ENCODE measurements at regions not wholly inside any gene's neighbourhood (a gene's known extent, or its start where the extent isn't known, plus 50 kb on each side); places are given as distances from the start of the nearest gene placed in this dataset.

DNA sequence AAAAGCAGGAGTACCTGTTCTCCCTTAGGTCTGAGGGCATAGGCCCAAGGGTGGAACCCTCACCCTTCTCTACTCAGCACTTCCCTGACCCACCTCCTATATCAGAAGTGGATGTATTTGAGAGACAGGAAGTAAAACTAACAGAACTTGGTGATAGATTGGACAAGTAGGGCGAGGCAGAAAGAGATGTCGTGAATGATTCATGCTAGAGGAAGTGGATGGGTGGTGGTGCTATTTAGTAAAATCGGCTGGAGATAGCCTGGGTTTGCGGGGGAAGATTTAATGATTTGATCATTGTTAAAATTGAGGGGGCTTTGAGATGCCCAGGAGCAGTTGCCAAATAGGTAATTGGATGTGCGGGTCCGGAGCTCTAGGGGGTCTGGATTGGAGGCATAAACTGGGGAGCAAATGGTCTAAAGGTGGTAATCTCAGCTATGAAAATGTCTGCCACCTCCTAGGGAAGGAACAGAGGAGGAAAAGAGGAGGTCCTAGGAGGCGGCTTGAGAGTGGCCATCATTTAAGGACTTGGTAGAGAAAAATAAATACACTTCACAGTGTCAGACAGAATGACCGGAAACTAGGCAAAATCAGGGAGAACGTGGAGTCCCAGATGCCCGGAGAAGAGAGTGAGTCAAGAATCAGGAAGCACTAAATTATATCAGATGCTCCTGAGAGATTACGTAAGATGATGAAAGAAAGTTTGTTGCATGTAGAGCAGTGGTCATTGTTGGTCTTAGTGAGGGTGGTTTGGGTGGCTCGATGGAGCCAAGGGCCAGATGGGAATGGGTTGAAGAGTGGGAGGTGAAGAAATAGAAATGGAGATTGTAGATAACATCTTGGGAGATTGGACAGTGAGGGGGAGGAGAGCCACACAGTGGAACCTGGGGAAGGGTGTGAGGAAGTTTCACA, 142.0 kb downstream of the CEP57L1 start:
- Mint-ChIP-seq H3K9me3 (ENCODE audit: unreplicated experiment) (no peaks in the 10 kb centered on the region), H3K4me1 (ENCODE audit: insufficient read depth, unreplicated experiment) (peaks cover 8% of the 10 kb centered on the region), H3K27ac (ENCODE audit: low read depth, unreplicated experiment) (no peak overlapping the region), H3K36me3 (ENCODE audit: insufficient read depth, unreplicated experiment) (no peaks in the 10 kb centered on the region), H3K27me3 (ENCODE audit: insufficient read depth, unreplicated experiment) (no peaks in the 10 kb centered on the region), H3K4me3 (ENCODE audit: unreplicated experiment) (no peak overlapping the region)
- BruUV-seq (replicated peaks), result TSS peak; percentile 43
- DNase-seq (ENCODE audit: unreplicated experiment), result peak; percentile 30
- ChIA-PET POLR2A (interaction anchor here (0.6 kb wide), 1 partner anchor 76 kb away, joined by 3 read pairs; no protein-coding TSS in a partner anchor), CTCF (interaction anchor here (0.7 to 1.1 kb wide), 2 partner anchors 12 to 56 kb away, joined by 3 read pairs; no protein-coding TSS in a partner anchor)
- intact Hi-C loops (cut with micrococcal nuclease), result no loop called here
- TF ChIP-seq, protein P1, sequence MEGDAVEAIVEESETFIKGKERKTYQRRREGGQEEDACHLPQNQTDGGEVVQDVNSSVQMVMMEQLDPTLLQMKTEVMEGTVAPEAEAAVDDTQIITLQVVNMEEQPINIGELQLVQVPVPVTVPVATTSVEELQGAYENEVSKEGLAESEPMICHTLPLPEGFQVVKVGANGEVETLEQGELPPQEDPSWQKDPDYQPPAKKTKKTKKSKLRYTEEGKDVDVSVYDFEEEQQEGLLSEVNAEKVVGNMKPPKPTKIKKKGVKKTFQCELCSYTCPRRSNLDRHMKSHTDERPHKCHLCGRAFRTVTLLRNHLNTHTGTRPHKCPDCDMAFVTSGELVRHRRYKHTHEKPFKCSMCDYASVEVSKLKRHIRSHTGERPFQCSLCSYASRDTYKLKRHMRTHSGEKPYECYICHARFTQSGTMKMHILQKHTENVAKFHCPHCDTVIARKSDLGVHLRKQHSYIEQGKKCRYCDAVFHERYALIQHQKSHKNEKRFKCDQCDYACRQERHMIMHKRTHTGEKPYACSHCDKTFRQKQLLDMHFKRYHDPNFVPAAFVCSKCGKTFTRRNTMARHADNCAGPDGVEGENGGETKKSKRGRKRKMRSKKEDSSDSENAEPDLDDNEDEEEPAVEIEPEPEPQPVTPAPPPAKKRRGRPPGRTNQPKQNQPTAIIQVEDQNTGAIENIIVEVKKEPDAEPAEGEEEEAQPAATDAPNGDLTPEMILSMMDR (IDR thresholded peaks at IDR 0.05; ENCODE audit: unreplicated experiment), result no peak

DNA sequence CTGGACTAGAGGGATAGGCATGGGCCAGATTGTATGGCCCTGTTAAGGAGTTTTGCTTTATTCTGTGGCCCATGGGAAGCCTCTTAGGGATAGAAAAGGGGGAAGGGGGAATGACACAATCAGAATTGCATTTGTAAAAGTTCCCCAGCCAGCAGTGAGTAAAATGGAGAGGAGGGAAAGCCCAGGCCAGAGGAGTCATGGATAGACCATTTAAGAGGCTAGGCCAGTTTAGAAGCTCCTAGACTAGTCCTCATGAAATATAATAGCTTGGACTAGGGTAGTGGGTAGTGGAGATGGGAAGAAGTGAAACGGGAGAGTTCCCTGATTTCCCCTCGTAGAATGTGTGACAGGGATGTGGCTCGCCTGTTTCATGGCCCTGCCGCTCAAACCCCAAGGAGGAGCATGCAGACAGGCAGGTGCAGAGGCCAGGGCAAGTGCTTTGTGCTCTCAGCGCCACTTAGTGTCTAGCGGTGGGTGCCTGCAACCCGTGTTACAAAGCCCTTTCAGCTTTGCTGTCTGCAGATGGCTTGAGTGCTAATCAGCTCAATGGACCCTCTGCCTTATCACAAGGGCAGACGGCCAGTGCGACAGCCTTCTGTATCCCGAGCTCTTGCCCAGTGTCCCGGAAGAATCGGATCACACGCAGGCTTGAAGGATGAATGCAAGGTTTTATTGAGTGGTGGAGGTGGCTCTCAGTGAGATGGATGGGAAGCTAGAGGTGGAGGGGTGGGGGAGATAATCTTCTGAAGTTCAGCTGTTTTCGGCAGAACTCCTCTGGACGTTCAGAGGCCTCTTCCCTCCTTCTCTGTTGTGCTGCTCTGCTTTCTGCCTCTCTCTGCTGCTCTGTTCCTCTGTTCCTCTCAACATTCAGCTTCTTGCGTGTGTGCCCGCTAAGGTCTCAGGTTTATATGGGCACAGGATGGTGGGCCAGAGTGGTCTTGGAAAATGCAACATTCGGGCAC, 141.1 kb downstream of the CEP57L1 start:
- no peak overlapping the region for H3K27ac Mint-ChIP-seq (ENCODE audit: low read depth, unreplicated experiment)
- ChIA-PET CTCF (interaction anchor here (0.6 to 1.1 kb wide), 2 partner anchors 49 to 55 kb away, joined by 3 read pairs; no protein-coding TSS in a partner anchor), POLR2A (interaction anchor here (0.6 kb wide), 1 partner anchor 77 kb away, joined by 3 read pairs; no protein-coding TSS in a partner anchor)
- no peaks in the 10 kb centered on the region for H3K27me3 Mint-ChIP-seq (ENCODE audit: insufficient read depth, unreplicated experiment)
- TF ChIP-seq, protein P1 (IDR thresholded peaks at IDR 0.05; ENCODE audit: unreplicated experiment), result no peak
- H3K4me1 Mint-ChIP-seq (ENCODE audit: insufficient read depth, unreplicated experiment), result peaks cover 8% of the 10 kb centered on the region
- no peak for DNase-seq (ENCODE audit: unreplicated experiment)
- intact Hi-C loops (cut with micrococcal nuclease), result no loop called here
- no peaks in the 10 kb centered on the region for H3K36me3 Mint-ChIP-seq (ENCODE audit: insufficient read depth, unreplicated experiment)
- no TSS peak for BruUV-seq (replicated peaks)
- no peak overlapping the region for H3K4me3 Mint-ChIP-seq (ENCODE audit: unreplicated experiment)
- no peaks in the 10 kb centered on the region for H3K9me3 Mint-ChIP-seq (ENCODE audit: unreplicated experiment)

DNA sequence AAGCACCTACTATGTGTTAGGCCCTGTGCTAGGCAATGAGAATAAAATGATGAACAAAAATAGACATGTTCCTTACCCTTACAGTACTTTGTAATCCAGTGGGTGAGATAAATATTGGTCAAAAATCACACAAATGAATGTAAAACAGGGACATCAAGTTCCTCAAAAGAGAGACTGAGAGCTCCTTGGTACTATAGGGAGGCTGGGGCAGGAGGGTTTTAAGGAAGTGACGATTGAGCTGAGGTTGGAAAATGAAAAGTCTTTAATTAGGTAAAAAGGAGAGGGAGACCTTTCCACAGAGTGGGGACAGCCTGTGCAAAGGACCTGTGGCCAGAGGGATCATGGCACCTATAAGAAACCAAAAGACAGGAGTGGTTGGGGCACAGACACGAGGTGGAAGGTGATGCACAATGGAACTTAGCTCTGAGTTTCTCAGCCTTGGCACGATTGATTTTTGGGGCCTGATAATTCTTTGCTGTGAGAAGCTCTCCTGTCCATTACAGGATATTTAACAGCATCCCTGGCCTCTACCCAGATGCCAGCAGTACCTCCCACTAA, 140.3 kb downstream of the CEP57L1 start:
- H3K36me3 Mint-ChIP-seq (ENCODE audit: insufficient read depth, unreplicated experiment), result no peaks in the 10 kb centered on the region
- intact Hi-C loops (cut with micrococcal nuclease), result no loop called here
- DNase-seq (ENCODE audit: unreplicated experiment), result no peak
- H3K4me3 Mint-ChIP-seq (ENCODE audit: unreplicated experiment), result no peak overlapping the region
- no TSS peak for BruUV-seq (replicated peaks)
- no peaks in the 10 kb centered on the region for H3K9me3 Mint-ChIP-seq (ENCODE audit: unreplicated experiment)
- CTCF ChIA-PET, result interaction anchor here (0.6 kb wide), 1 partner anchor 48 kb away, joined by 3 read pairs; no protein-coding TSS in a partner anchor
- no peak overlapping the region for H3K27ac Mint-ChIP-seq (ENCODE audit: low read depth, unreplicated experiment)
- peaks cover 8% of the 10 kb centered on the region for H3K4me1 Mint-ChIP-seq (ENCODE audit: insufficient read depth, unreplicated experiment)
- TF ChIP-seq, protein P1 (IDR thresholded peaks at IDR 0.05; ENCODE audit: unreplicated experiment), result no peak
- H3K27me3 Mint-ChIP-seq (ENCODE audit: insufficient read depth, unreplicated experiment), result no peaks in the 10 kb centered on the region
- POLR2A ChIA-PET, result no interaction called here
